ENCODE measurements at regions not wholly inside any gene's neighbourhood (a gene's known extent, or its start where the extent isn't known, plus 50 kb on each side); places are given as distances from the start of the nearest gene placed in this dataset.

DNA sequence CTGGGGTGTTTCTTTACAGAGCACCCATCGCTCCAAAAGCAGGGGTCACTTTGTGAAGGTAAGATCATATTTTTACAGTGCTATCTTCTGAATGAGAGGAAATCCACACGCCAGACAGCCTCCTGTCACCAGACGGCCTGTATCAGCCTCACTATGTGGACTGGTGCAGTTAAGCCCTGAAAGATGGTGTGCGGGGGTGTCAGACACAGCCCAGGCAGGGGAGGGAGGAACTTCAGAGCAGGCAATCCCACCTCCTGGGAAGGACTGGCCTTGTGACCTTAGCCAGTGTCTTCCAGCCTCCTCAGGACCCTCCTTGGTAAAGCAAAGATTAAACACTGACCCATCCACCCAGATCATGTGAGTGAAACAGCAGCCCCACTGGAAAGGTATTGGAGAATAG lies 249.4 kb upstream of the CTAGE1 start:
- TF ChIP-seq, protein P1, sequence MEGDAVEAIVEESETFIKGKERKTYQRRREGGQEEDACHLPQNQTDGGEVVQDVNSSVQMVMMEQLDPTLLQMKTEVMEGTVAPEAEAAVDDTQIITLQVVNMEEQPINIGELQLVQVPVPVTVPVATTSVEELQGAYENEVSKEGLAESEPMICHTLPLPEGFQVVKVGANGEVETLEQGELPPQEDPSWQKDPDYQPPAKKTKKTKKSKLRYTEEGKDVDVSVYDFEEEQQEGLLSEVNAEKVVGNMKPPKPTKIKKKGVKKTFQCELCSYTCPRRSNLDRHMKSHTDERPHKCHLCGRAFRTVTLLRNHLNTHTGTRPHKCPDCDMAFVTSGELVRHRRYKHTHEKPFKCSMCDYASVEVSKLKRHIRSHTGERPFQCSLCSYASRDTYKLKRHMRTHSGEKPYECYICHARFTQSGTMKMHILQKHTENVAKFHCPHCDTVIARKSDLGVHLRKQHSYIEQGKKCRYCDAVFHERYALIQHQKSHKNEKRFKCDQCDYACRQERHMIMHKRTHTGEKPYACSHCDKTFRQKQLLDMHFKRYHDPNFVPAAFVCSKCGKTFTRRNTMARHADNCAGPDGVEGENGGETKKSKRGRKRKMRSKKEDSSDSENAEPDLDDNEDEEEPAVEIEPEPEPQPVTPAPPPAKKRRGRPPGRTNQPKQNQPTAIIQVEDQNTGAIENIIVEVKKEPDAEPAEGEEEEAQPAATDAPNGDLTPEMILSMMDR (IDR thresholded peaks at IDR 0.05; ENCODE audit: borderline replicate concordance) = no peak
- no peaks in the 10 kb centered on the region for H3K27me3 ChIP-seq (ENCODE audit: low read depth)
- no peaks in the 10 kb centered on the region for H3K36me3 ChIP-seq
- DNase-seq = no peak
- no peak overlapping the region for H3K27ac ChIP-seq (replicated peaks)
- no peaks in the 10 kb centered on the region for H3K4me1 ChIP-seq
- H3K4me3 ChIP-seq = no peak overlapping the region
- peaks cover 31% of the 10 kb centered on the region for H3K9me3 ChIP-seq (replicated peaks)
- intact Hi-C loops (cut with micrococcal nuclease) = no loop called here

DNA sequence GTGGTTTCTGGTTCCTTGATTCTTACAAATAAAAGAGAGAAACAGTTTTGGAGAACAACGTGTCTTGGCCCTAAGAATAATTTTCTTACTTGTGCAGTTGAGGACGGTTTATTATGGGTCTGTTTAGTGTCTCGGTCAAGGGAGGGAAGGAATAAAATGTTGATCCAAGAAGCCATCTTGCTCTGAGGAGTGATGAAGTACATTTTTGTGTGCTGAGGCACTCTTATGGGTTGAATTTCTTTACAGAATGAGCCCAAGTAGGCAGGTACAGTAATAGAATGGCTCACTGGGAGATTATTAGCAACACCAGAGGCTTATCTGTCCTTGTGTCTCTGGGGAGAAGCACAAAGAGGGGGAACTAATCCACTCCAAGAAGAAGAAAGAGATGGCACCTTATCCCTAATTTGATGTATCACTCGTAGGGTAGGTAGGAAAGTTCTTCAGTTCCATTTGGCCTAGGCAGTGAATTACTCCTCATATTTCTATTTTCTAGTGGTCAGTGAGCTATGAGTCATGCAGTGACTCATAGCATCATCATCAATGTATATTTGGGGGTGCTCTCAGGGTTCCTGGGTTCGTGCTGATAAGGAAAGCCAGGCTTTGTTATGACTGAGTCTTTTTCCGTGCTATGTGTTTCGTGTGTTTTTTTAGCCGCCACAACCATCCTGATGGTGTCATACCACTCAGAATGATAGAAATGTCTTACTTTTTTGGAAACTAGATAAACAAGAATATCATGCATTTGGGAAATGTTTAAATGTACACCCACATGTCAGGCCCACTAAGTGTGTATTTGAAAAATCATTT lies 250.1 kb upstream of the CTAGE1 start:
- Histone ChIP-seq H3K36me3 (no peaks in the 10 kb centered on the region), H3K4me3 (no peak overlapping the region), H3K27ac (replicated peaks) (no peak overlapping the region), H3K9me3 (replicated peaks) (peaks cover 25% of the 10 kb centered on the region), H3K27me3 (ENCODE audit: low read depth) (no peaks in the 10 kb centered on the region), H3K4me1 (no peaks in the 10 kb centered on the region)
- DNase-seq = no peak
- TF ChIP-seq, protein P1 (IDR thresholded peaks at IDR 0.05; ENCODE audit: borderline replicate concordance) = no peak
- intact Hi-C loops (cut with micrococcal nuclease) = no loop called here

DNA sequence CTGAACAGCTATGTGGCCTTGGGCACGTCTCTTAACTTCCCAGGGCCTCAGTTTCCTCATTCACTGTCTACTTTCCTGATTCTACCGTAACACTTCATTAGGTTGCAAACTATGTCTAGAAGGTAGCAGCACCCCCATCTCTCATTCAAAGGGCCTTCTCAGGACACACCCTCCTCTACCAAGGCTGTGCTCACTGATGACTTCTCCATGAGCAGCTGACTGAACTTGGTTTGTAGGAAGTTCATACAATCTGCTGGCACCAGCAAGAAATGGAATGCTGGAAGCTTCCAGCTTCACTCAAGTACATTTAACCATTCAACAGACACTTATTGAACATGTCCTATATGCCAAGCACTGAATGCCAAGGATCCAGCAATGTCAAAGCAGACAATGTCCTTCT lies 250.8 kb upstream of the CTAGE1 start:
- H3K36me3 ChIP-seq = no peaks in the 10 kb centered on the region
- peaks cover 18% of the 10 kb centered on the region for H3K9me3 ChIP-seq (replicated peaks)
- intact Hi-C loops (cut with micrococcal nuclease) = no loop called here
- H3K27ac ChIP-seq (replicated peaks) = no peak overlapping the region
- no peaks in the 10 kb centered on the region for H3K4me1 ChIP-seq
- no peak for DNase-seq
- H3K4me3 ChIP-seq = no peak overlapping the region
- TF ChIP-seq, protein P1 (IDR thresholded peaks at IDR 0.05; ENCODE audit: borderline replicate concordance) = no peak
- no peaks in the 10 kb centered on the region for H3K27me3 ChIP-seq (ENCODE audit: low read depth)

DNA sequence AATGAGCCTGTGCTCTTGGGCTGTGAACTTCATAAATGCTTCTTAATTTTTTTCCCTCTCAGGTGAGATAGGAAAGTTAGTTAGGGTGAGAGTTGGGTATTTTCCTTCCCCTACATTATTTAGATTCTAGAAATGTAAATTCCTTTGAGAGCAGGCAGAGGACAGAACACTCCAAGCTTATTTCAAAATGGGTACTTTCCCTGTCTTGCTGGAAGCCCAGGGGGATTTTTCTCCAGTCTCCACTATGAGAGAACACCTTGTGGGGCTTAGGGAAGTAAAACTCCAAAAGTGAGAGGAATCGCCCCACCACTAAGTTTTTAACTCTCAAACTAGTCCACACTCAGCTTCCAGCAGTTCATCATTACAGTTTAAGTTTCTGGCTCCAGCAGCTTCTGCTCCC lies 253.2 kb upstream of the CTAGE1 start:
- TF ChIP-seq, protein P1 (IDR thresholded peaks at IDR 0.05; ENCODE audit: borderline replicate concordance) = no peak
- no peak overlapping the region for H3K27ac ChIP-seq (replicated peaks)
- H3K9me3 ChIP-seq (replicated peaks) = peaks cover 9% of the 10 kb centered on the region
- intact Hi-C loops (cut with micrococcal nuclease) = no loop called here
- H3K27me3 ChIP-seq (ENCODE audit: low read depth) = no peaks in the 10 kb centered on the region
- no peaks in the 10 kb centered on the region for H3K36me3 ChIP-seq
- H3K4me3 ChIP-seq = no peak overlapping the region
- DNase-seq = no peak
- no peaks in the 10 kb centered on the region for H3K4me1 ChIP-seq

DNA sequence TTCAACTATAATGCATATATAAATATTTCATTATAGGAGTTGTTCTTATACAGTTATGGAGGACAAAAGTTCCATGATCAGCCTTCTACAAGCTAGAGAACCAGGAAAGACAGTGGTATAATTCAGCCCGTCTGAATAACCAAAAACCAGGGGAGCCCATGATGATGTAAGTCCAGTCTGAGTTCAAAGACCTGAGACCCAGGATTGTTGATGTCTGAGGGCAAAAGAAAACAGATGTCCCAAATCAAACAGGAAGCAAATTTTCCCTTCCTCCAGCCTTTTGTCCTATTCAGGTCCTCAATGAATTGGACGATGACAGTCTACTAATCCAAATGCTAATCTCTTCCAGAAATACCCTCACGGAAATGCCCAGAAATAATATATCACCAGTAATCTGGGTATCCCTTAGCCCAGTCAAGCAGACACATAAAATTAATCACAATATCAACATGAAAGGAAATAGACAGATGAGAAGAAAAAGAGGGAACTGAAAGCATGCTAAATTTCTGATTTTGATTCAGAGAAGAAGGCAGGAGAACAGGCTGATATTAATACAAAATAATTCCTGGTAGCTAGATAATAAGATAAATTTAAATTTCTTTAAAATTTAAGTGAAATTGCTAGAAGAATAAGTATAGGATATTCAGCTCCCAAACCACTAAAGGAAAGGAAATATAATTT lies 255.6 kb upstream of the CTAGE1 start:
- DNase-seq = no peak
- Histone ChIP-seq H3K27ac (replicated peaks) (no peak overlapping the region), H3K4me3 (no peak overlapping the region), H3K36me3 (no peaks in the 10 kb centered on the region), H3K27me3 (ENCODE audit: low read depth) (no peaks in the 10 kb centered on the region), H3K4me1 (no peaks in the 10 kb centered on the region), H3K9me3 (replicated peaks) (peaks cover 9% of the 10 kb centered on the region)
- intact Hi-C loops (cut with micrococcal nuclease) = no loop called here
- TF ChIP-seq, protein P1 (IDR thresholded peaks at IDR 0.05; ENCODE audit: borderline replicate concordance) = no peak
